ENCODE measurements at regions not wholly inside any gene's neighbourhood (a gene's known extent, or its start where the extent isn't known, plus 50 kb on each side); places are given as distances from the start of the nearest gene placed in this dataset.

DNA sequence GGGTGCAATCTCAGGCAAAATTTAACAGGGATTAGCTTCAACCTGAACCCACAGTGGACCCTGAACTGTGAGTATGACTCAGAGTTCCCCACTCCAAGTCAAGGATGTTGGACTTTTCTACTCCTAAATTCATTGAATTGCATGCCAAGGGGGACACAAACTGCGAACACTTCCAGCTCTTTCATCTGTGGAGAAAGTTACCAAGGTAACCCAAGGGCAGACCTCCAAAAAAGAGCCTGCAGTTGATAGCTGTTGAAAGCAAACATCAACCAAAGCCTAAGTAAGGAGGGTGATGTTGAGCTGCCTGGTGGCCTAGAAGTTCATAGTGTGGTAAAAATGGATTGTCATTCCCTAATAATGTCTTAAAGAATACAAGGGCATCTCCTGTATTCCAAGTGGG is 1242.9 kb downstream of the C4orf33 start:
- H3K4me3 ChIP-seq (replicated peaks; ENCODE audit: low read depth, low read length) = no peak overlapping the region
- no peaks in the 10 kb centered on the region for H3K36me3 ChIP-seq (ENCODE audit: control insufficient read depth, insufficient read depth, low read length)
- DNase-seq (ENCODE audit: extremely low read depth, insufficient read length) = no peak
- H3K27me3 ChIP-seq (replicated peaks; ENCODE audit: control insufficient read depth, insufficient read depth, low read length) = no peaks in the 10 kb centered on the region
- TF ChIP-seq, protein P1, sequence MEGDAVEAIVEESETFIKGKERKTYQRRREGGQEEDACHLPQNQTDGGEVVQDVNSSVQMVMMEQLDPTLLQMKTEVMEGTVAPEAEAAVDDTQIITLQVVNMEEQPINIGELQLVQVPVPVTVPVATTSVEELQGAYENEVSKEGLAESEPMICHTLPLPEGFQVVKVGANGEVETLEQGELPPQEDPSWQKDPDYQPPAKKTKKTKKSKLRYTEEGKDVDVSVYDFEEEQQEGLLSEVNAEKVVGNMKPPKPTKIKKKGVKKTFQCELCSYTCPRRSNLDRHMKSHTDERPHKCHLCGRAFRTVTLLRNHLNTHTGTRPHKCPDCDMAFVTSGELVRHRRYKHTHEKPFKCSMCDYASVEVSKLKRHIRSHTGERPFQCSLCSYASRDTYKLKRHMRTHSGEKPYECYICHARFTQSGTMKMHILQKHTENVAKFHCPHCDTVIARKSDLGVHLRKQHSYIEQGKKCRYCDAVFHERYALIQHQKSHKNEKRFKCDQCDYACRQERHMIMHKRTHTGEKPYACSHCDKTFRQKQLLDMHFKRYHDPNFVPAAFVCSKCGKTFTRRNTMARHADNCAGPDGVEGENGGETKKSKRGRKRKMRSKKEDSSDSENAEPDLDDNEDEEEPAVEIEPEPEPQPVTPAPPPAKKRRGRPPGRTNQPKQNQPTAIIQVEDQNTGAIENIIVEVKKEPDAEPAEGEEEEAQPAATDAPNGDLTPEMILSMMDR (IDR thresholded peaks at IDR 0.05; ENCODE audit: insufficient read depth, low read length, poor library complexity, severe bottlenecking) = no peak

DNA sequence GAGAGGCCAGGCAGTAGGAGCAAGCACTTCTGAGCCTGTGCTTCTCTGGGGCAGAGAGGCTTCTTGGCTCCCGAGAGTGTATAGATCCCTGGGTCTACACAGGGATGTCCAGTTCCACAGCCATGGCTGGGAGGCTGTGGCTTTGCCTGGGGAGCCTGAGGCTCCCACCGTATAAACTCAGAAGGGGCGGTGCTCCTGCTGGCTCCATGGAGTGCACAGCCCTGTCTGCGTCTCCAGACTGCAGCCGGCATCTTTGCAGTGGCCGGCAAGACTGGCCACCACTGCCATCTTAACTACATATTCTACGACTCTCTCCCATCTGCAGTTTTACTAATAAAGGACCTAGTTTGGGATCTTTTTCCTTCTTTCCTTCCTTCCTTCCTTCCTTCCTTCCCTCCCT is 1253.8 kb downstream of the C4orf33 start:
- Histone ChIP-seq H3K27me3 (replicated peaks; ENCODE audit: control insufficient read depth, insufficient read depth, low read length) (no peaks in the 10 kb centered on the region), H3K4me3 (replicated peaks; ENCODE audit: low read depth, low read length) (no peak overlapping the region), H3K36me3 (ENCODE audit: control insufficient read depth, insufficient read depth, low read length) (no peaks in the 10 kb centered on the region)
- TF ChIP-seq, protein P1 (IDR thresholded peaks at IDR 0.05; ENCODE audit: insufficient read depth, low read length, poor library complexity, severe bottlenecking) = no peak
- no peak for DNase-seq (ENCODE audit: extremely low read depth, insufficient read length)

DNA sequence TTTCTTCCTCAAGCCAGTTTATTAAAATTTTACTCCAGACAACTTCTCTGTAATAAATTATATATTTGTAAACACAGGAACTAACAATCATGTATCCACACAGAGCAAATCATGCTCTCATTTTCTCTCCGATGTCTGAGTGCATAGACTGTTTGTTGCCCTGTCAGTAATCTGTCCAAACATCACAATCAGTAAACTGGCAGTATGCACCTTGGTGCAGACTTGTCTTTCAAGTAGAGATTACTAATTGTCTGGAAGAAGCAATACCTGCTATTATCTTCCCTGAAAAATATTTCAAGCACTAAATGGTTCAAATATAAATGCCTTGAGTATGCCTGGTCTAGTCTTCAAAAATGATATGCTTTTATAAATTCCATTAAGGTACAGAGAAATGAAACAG is 1260.9 kb downstream of the C4orf33 start:
- H3K4me3 ChIP-seq (replicated peaks; ENCODE audit: low read depth, low read length) = no peak overlapping the region
- no peaks in the 10 kb centered on the region for H3K36me3 ChIP-seq (ENCODE audit: control insufficient read depth, insufficient read depth, low read length)
- TF ChIP-seq, protein P1 (IDR thresholded peaks at IDR 0.05; ENCODE audit: insufficient read depth, low read length, poor library complexity, severe bottlenecking) = no peak
- DNase-seq (ENCODE audit: extremely low read depth, insufficient read length) = no peak
- no peaks in the 10 kb centered on the region for H3K27me3 ChIP-seq (replicated peaks; ENCODE audit: control insufficient read depth, insufficient read depth, low read length)

DNA sequence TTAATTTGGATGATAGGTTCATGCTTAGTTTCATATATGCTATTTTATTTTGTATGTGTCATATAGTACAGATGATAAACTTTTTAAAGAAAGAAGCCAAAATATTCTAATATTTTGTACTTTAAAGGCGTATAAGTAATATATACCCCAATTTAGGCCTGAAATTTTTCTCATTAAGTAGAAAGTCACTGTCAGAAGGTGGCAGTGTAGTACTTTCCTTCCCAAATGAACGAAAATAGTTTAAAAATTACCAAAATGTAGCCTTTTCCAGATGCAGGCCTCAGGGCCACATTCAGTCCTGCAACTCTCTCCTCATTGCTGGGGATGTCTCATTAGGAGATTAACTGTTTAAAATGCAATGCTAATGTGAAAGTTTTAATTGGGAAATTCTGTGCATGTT is 1263.6 kb downstream of the C4orf33 start:
- TF ChIP-seq, protein P1 (IDR thresholded peaks at IDR 0.05; ENCODE audit: insufficient read depth, low read length, poor library complexity, severe bottlenecking) = no peak
- Histone ChIP-seq H3K27me3 (replicated peaks; ENCODE audit: control insufficient read depth, insufficient read depth, low read length) (no peaks in the 10 kb centered on the region), H3K36me3 (ENCODE audit: control insufficient read depth, insufficient read depth, low read length) (no peaks in the 10 kb centered on the region), H3K4me3 (replicated peaks; ENCODE audit: low read depth, low read length) (no peak overlapping the region)
- DNase-seq (ENCODE audit: extremely low read depth, insufficient read length) = no peak

DNA sequence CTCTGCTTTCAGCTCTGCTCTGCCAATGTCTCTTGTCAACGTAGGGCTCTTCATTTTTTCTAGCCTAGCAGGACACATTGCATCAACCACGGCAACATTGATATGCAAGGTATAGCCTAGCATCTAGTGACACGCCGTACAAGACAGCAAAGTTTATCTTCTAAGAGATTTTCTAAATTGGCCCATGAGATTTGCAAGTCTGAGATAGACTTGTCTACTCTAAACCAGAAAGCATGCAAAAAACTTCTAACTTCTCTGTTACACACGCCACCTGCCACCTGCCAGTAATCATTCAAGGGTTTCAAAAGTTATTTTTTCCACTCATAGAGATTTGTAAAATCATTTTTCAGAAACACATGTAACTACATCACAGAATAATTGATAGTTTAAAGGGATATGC is 1265.7 kb downstream of the C4orf33 start:
- DNase-seq (ENCODE audit: extremely low read depth, insufficient read length) = no peak

DNA sequence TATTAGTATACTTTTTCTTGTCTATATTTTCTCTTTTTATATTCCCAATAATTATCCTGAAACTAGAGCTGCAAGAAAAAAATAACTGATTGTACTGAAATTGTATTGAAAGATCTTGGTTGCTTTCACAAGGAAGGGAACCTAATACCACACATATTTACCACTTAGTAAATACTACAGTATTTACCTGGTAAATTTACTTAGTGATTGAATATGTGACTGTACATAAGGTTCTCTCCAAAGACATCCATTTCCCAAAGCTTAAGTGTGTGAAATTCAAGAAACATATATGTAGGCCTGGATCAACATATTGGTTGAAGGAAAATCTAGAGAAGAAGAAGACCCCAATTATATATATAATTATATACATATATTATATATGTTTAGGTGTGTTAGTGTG is 1272.7 kb downstream of the C4orf33 start:
- TF ChIP-seq, protein P1 (IDR thresholded peaks at IDR 0.05; ENCODE audit: insufficient read depth, low read length, poor library complexity, severe bottlenecking) = no peak
- Histone ChIP-seq H3K27me3 (replicated peaks; ENCODE audit: control insufficient read depth, insufficient read depth, low read length) (no peaks in the 10 kb centered on the region), H3K36me3 (ENCODE audit: control insufficient read depth, insufficient read depth, low read length) (no peaks in the 10 kb centered on the region), H3K4me3 (replicated peaks; ENCODE audit: low read depth, low read length) (no peak overlapping the region)
- DNase-seq (ENCODE audit: extremely low read depth, insufficient read length) = no peak

More for the DNA sequence above, 1265.7 kb downstream of the C4orf33 start:
- Histone ChIP-seq H3K36me3 (ENCODE audit: control insufficient read depth, insufficient read depth, low read length) (no peaks in the 10 kb centered on the region), H3K4me3 (replicated peaks; ENCODE audit: low read depth, low read length) (no peak overlapping the region), H3K27me3 (replicated peaks; ENCODE audit: control insufficient read depth, insufficient read depth, low read length) (no peaks in the 10 kb centered on the region)
- TF ChIP-seq, protein P1 (IDR thresholded peaks at IDR 0.05; ENCODE audit: insufficient read depth, low read length, poor library complexity, severe bottlenecking) = no peak
